HG02763 (cell line): ENCODE measurements at regions not wholly inside any gene's neighbourhood (a gene's known extent, or its start where the extent isn't known, plus 50 kb on each side); places are given as distances from the start of the nearest gene placed in this dataset.
A peak's percentile ranks its signal among the peaks of the same experiment; 100 is the strongest.
"Not testable (repeated sequence)": the region's sequence is repeated elsewhere in the genome, so short reads cannot be mapped to it uniquely, and the experiment has no call there.

ENCODE experiments used
- ATAC-seq: cut with Tn5 transposase; IDR thresholded peaks from one replicate; pipeline ENCODE4 v1.9.1; 2021; ENCODE audit warnings: mild to moderate bottlenecking, moderate library complexity; ENCODE audit not compliant: unreplicated experiment

- ATAC-seq = no peak
Observed at GRCh38 chr16:80263181-80263823, 277.5 kb upstream of the DYNLRB2 start.

GRCh38 chr16:80260906-80261311 lies 279.9 kb upstream of the DYNLRB2 start:
- no peak for ATAC-seq

- ATAC-seq = no peak
Observed at GRCh38 chr16:80259290-80259805, 281.4 kb upstream of the DYNLRB2 start.

GRCh38 chr16:80258407-80258806 lies 282.4 kb upstream of the DYNLRB2 start:
- ATAC-seq = no peak

- ATAC-seq = no peak
Observed at GRCh38 chr16:80254970-80255369, 285.8 kb upstream of the DYNLRB2 start.

GRCh38 chr16:80253741-80254140 lies 287.1 kb upstream of the DYNLRB2 start:
- ATAC-seq = no peak

GRCh38 chr16:80250381-80250780 lies 290.4 kb upstream of the DYNLRB2 start:
- ATAC-seq = no peak

- ATAC-seq = not testable (repeated sequence)
Observed at GRCh38 chr16:80243303-80243702, 297.5 kb upstream of the DYNLRB2 start.

- ATAC-seq = not testable (repeated sequence)
Observed at GRCh38 chr16:80242279-80242678, 298.5 kb upstream of the DYNLRB2 start.

- ATAC-seq = no peak
Observed at GRCh38 chr16:80233097-80233835, 307.5 kb upstream of the DYNLRB2 start.

GRCh38 chr16:80231888-80232287 lies 308.9 kb upstream of the DYNLRB2 start:
- peak; percentile 70 for ATAC-seq

GRCh38 chr16:80231121-80231520 lies 309.7 kb upstream of the DYNLRB2 start:
- ATAC-seq = no peak

GRCh38 chr16:80230328-80231120 lies 310.3 kb upstream of the DYNLRB2 start:
- no peak for ATAC-seq

- no peak for ATAC-seq
Observed at GRCh38 chr16:80226499-80226898, 314.3 kb upstream of the DYNLRB2 start.

GRCh38 chr16:80210787-80211186 lies 330.0 kb upstream of the DYNLRB2 start:
- no peak for ATAC-seq

- no peak for ATAC-seq
Observed at GRCh38 chr16:80208743-80209142, 332.1 kb upstream of the DYNLRB2 start.

- ATAC-seq = no peak
Observed at GRCh38 chr16:80208015-80208414, 332.8 kb upstream of the DYNLRB2 start.

GRCh38 chr16:80203821-80204220 lies 337.0 kb upstream of the DYNLRB2 start:
- no peak for ATAC-seq

- ATAC-seq = no peak
Observed at GRCh38 chr16:80202831-80203413, 337.9 kb upstream of the DYNLRB2 start.

- ATAC-seq = no peak
Observed at GRCh38 chr16:80200079-80200478, 340.7 kb upstream of the DYNLRB2 start.

GRCh38 chr16:80199614-80200013 lies 341.2 kb upstream of the DYNLRB2 start:
- no peak for ATAC-seq
